Effector memory CD4-positive, alpha-beta T cell (primary cell): ENCODE measurements at regions not wholly inside any gene's neighbourhood (a gene's known extent, or its start where the extent isn't known, plus 50 kb on each side); places are given as distances from the start of the nearest gene placed in this dataset.

Experiments used
- DNase-seq, 3 donors: peaks; one replicate each; pipeline ENCODE4 v3.0.0-alpha.2; 2020
- H3K27ac ChIP-seq: 2 replicates; pipeline ENCODE4 v1.7.0; 2013; ENCODE audit warnings: mild to moderate bottlenecking, low read length, moderate library complexity; ENCODE audit not compliant: insufficient read depth, poor library complexity, severe bottlenecking
- H3K27me3 ChIP-seq: replicated peaks from 2 replicates; pipeline ENCODE4 v1.7.0; 2013; ENCODE audit warnings: mild to moderate bottlenecking, low read length; ENCODE audit not compliant: insufficient read depth, control insufficient read depth, poor library complexity, severe bottlenecking
- H3K36me3 ChIP-seq: 2 replicates; pipeline ENCODE4 v1.7.0; 2013; ENCODE audit warnings: mild to moderate bottlenecking, low read length, moderate library complexity; ENCODE audit not compliant: control insufficient read depth, insufficient read depth
- H3K4me1 ChIP-seq: 2 replicates; pipeline ENCODE4 v1.7.0; 2013; ENCODE audit warnings: low read length, mild to moderate bottlenecking; ENCODE audit not compliant: control insufficient read depth, insufficient read depth, poor library complexity, severe bottlenecking
- H3K4me3 ChIP-seq: 2 replicates; pipeline ENCODE4 v1.7.0; 2013; ENCODE audit warnings: low read length, low read depth, mild to moderate bottlenecking; ENCODE audit not compliant: insufficient read depth, poor library complexity, severe bottlenecking
- H3K9me3 ChIP-seq: 2 replicates; pipeline ENCODE4 v1.7.0; 2013; ENCODE audit warnings: mild to moderate bottlenecking, low read length, moderate library complexity; ENCODE audit not compliant: control insufficient read depth

GRCh38 chr2:111708476-111709180 lies 175.4 kb downstream of the ANAPC1 start:
- DNase-seq, result no peak
- Histone ChIP-seq H3K27ac (no peak overlapping the region), H3K4me3 (no peak overlapping the region), H3K36me3 (no peaks in the 10 kb centered on the region), H3K27me3 (no peaks in the 10 kb centered on the region), H3K4me1 (peaks cover 3% of the 10 kb centered on the region), H3K9me3 (no peaks in the 10 kb centered on the region)

- Histone ChIP-seq H3K27me3 (no peaks in the 10 kb centered on the region), H3K36me3 (no peaks in the 10 kb centered on the region), H3K4me3 (no peak overlapping the region), H3K27ac (no peak overlapping the region), H3K4me1 (peaks cover 3% of the 10 kb centered on the region), H3K9me3 (no peaks in the 10 kb centered on the region)
- DNase-seq, result no peak
These were observed 174.7 kb downstream of the ANAPC1 start for GRCh38 chr2:111709321-111709720.

GRCh38 chr2:111710085-111710484 lies 173.9 kb downstream of the ANAPC1 start:
- no peaks in the 10 kb centered on the region for H3K9me3 ChIP-seq
- no peak for DNase-seq
- peaks cover 3% of the 10 kb centered on the region for H3K4me1 ChIP-seq
- no peaks in the 10 kb centered on the region for H3K27me3 ChIP-seq
- H3K27ac ChIP-seq, result no peak overlapping the region
- H3K4me3 ChIP-seq, result no peak overlapping the region
- no peaks in the 10 kb centered on the region for H3K36me3 ChIP-seq

GRCh38 chr2:111710613-111711012 lies 173.4 kb downstream of the ANAPC1 start:
- Histone ChIP-seq H3K9me3 (no peaks in the 10 kb centered on the region), H3K27me3 (no peaks in the 10 kb centered on the region), H3K4me1 (peaks cover 3% of the 10 kb centered on the region), H3K27ac (no peak overlapping the region), H3K36me3 (no peaks in the 10 kb centered on the region), H3K4me3 (no peak overlapping the region)
- no peak for DNase-seq

- Histone ChIP-seq H3K4me1 (no peaks in the 10 kb centered on the region), H3K27me3 (no peaks in the 10 kb centered on the region), H3K36me3 (no peaks in the 10 kb centered on the region), H3K27ac (no peak overlapping the region), H3K4me3 (no peak overlapping the region), H3K9me3 (no peaks in the 10 kb centered on the region)
- DNase-seq, result no peak
These were observed 172.7 kb downstream of the ANAPC1 start for GRCh38 chr2:111711270-111711669.

GRCh38 chr2:111712361-111712760 lies 171.6 kb downstream of the ANAPC1 start:
- H3K27ac ChIP-seq, result no peak overlapping the region
- H3K4me3 ChIP-seq, result no peak overlapping the region
- H3K27me3 ChIP-seq, result no peaks in the 10 kb centered on the region
- DNase-seq, result no peak
- no peaks in the 10 kb centered on the region for H3K4me1 ChIP-seq
- no peaks in the 10 kb centered on the region for H3K9me3 ChIP-seq
- no peaks in the 10 kb centered on the region for H3K36me3 ChIP-seq

- Histone ChIP-seq H3K36me3 (no peaks in the 10 kb centered on the region), H3K9me3 (no peaks in the 10 kb centered on the region), H3K27me3 (no peaks in the 10 kb centered on the region), H3K4me1 (no peaks in the 10 kb centered on the region), H3K27ac (no peak overlapping the region), H3K4me3 (no peak overlapping the region)
- no peak for DNase-seq
These were observed 171.0 kb downstream of the ANAPC1 start for GRCh38 chr2:111712940-111713515.

GRCh38 chr2:111715987-111716904 lies 167.7 kb downstream of the ANAPC1 start:
- DNase-seq, result no peak
- H3K27ac ChIP-seq, result no peak overlapping the region
- no peaks in the 10 kb centered on the region for H3K36me3 ChIP-seq
- no peaks in the 10 kb centered on the region for H3K4me1 ChIP-seq
- H3K4me3 ChIP-seq, result no peak overlapping the region
- no peaks in the 10 kb centered on the region for H3K9me3 ChIP-seq
- no peaks in the 10 kb centered on the region for H3K27me3 ChIP-seq

- Histone ChIP-seq H3K4me3 (no peak overlapping the region), H3K9me3 (no peaks in the 10 kb centered on the region), H3K4me1 (no peaks in the 10 kb centered on the region), H3K27ac (no peak overlapping the region), H3K36me3 (no peaks in the 10 kb centered on the region), H3K27me3 (no peaks in the 10 kb centered on the region)
- DNase-seq, result no peak
These were observed 166.9 kb downstream of the ANAPC1 start for GRCh38 chr2:111716905-111717775.
